Retinal pigment epithelial cell (primary cell): ENCODE measurements at regions not wholly inside any gene's neighbourhood (a gene's known extent, or its start where the extent isn't known, plus 50 kb on each side); places are given as distances from the start of the nearest gene placed in this dataset.

Source experiments
- DNase-seq: peaks from one replicate; pipeline ENCODE4 v3.0.0-alpha.2; 2010; ENCODE audit warnings: low read depth
- H3K4me3 ChIP-seq: 2 replicates; pipeline ENCODE4 v1.5.1; 2011; ENCODE audit warnings: mild to moderate bottlenecking, low read length, control low read depth, moderate library complexity
- CTCF ChIP-seq: conservative IDR thresholded peaks from 2 replicates; pipeline ENCODE4 v1.5.1; 2011; ENCODE audit warnings: low read depth, low read length, control low read depth, inconsistent platforms

GRCh38 chr2:16466133-16466820, 199.4 kb downstream of the CYRIA start:
- no peak for DNase-seq
- no peak overlapping the region for H3K4me3 ChIP-seq
- TF ChIP-seq CTCF = no peak

DNA sequence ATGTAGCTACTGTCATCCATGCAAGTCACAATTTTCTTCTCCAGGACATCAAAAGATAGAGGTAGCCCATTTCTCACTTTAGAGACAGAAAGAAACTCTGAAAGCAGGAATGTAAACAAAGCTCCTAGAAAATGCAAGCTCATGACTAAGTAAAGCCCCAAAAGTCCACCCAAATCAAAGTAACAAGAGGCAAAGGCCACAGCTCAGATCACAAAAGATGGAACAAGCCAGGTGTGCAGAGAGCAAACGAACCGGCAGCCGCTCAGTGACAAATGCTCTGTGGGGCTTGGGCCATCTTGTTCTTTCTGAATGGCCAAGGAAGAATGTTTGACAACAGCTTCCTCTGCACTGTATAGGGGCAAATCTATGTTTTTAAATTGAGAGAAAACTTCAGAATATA, 201.0 kb downstream of the CYRIA start:
- DNase-seq = no peak
- H3K4me3 ChIP-seq = no peak overlapping the region
- TF ChIP-seq CTCF = no peak

- TF ChIP-seq CTCF = no peak
- H3K4me3 ChIP-seq = no peak overlapping the region
- DNase-seq = no peak
These were observed 202.7 kb downstream of the CYRIA start for GRCh38 chr2:16462958-16463357.

GRCh38 chr2:16461672-16462071, 204.0 kb downstream of the CYRIA start:
- DNase-seq = no peak
- no peak overlapping the region for H3K4me3 ChIP-seq
- TF ChIP-seq CTCF = no peak

- H3K4me3 ChIP-seq = no peak overlapping the region
- DNase-seq = no peak
- no peak for TF ChIP-seq CTCF
These were observed 206.0 kb downstream of the CYRIA start for GRCh38 chr2:16459606-16460005.

- no peak for TF ChIP-seq CTCF
- H3K4me3 ChIP-seq = no peak overlapping the region
- DNase-seq = no peak
These were observed 211.0 kb downstream of the CYRIA start for GRCh38 chr2:16454621-16455020.

- no peak for TF ChIP-seq CTCF
- no peak for DNase-seq
- no peak overlapping the region for H3K4me3 ChIP-seq
These were observed 213.5 kb downstream of the CYRIA start for GRCh38 chr2:16452123-16452522.
